Spleen (tissue), 11 donors: ENCODE measurements at regions not wholly inside any gene's neighbourhood (a gene's known extent, or its start where the extent isn't known, plus 50 kb on each side); places are given as distances from the start of the nearest gene placed in this dataset.
"Not testable (repeated sequence)": the region's sequence is repeated elsewhere in the genome, so short reads cannot be mapped to it uniquely, and the experiment has no call there.

Experiments used
- DNase-seq: peaks from one replicate; pipeline ENCODE4 v3.0.0-alpha.2; 2020
- H3K27ac ChIP-seq, 8 donors: fragments of 200-600 bp; sonication (generic) in 7 of 8; 1 replicate in 4 of 8; 2 replicates in 4 of 8; pipeline versions ENCODE4 v1.5.0 to v1.8.0; 2016 to 2021; ENCODE audit warnings: inconsistent platforms in 4 of 8, mild to moderate bottlenecking in 4 of 8, moderate library complexity in 1 of 8
- H3K27me3 ChIP-seq, 7 donors: fragments of 200-600 bp; sonication (generic) in 6 of 7; replicated peaks in 1 of 7; 1 replicate in 4 of 7; 2 replicates in 3 of 7; pipeline versions ENCODE4 v1.5.0 to v1.8.0; 2016 to 2021; ENCODE audit warnings: inconsistent platforms in 3 of 7, mild to moderate bottlenecking in 1 of 7
- H3K36me3 ChIP-seq, 6 donors: fragments of 200-600 bp; sonication (generic) in 5 of 6; 1 replicate in 4 of 6; 2 replicates in 2 of 6; pipeline versions ENCODE4 v1.5.0 to v1.8.0; 2016 to 2021; ENCODE audit warnings: inconsistent platforms in 2 of 6
- H3K4me1 ChIP-seq, 6 donors: fragments of 200-600 bp; sonication (generic) in 5 of 6; 1 replicate in 3 of 6; 2 replicates in 3 of 6; pipeline versions ENCODE4 v1.5.0 to v1.8.0; 2016 to 2021; ENCODE audit warnings: inconsistent platforms in 3 of 6
- H3K4me3 ChIP-seq, 8 donors: fragments of 200-600 bp; sonication (generic) in 7 of 8; 1 replicate in 4 of 8; 2 replicates in 4 of 8; pipeline versions ENCODE4 v1.5.0 to v1.8.0; 2016 to 2021; ENCODE audit warnings: inconsistent platforms in 4 of 8, mild to moderate bottlenecking in 4 of 8, moderate library complexity in 2 of 8
- H3K9me3 ChIP-seq, 8 donors: fragments of 200-600 bp; sonication (generic) in 7 of 8; 1 replicate in 4 of 8; 2 replicates in 4 of 8; pipeline versions ENCODE4 v1.5.0 to v1.8.0; 2016 to 2021; ENCODE audit warnings: inconsistent platforms in 4 of 8
- POLR2A ChIP-seq, 3 donors: fragments of 450-650 bp; IDR thresholded peaks; one replicate each; pipeline ENCODE4 v1.5.1; 2017; ENCODE audit warnings: antibody characterized with exemption in 3 of 3, mild to moderate bottlenecking in 1 of 3
- POLR2AphosphoS5 ChIP-seq, 3 donors: sonication (generic); formaldehyde crosslinking; IDR thresholded peaks; one replicate each; pipeline ENCODE4 v1.5.1; 2017; ENCODE audit warnings: antibody characterized with exemption in 3 of 3
- WGBS, 5 donors: extraction: QIAGEN DNeasy Blood & Tissue Kit in 3 of 5; methylation state at CpG; one replicate each; pipeline versions ENCODE4 v1.1.5 to v1.1.7; 2013 to 2018; 5-methylcytosine and 5-hydroxymethylcytosine counted together
- intact Hi-C: fragments of 100-400 bp; cut with DNase I; formaldehyde crosslinking; loops from one replicate; pipeline ENCODE4 v1.15.0; 2023; ENCODE audit warnings: low total_unique reads
- TF ChIP-seq, protein P1 (sequence below), 11 experiments: fragments of 200-600 bp in 7 of 11; fragments of 450-650 bp in 4 of 11; sonication (generic) in 4 of 11; IDR thresholded peaks in 8 of 11; conservative IDR thresholded peaks in 3 of 11; 1 replicate in 7 of 11; 2 replicates in 4 of 11; pipeline versions ENCODE4 v1.4.0 to v1.8.0; 2016 to 2021; ENCODE audit warnings: antibody characterized with exemption in 11 of 11, inconsistent platforms in 4 of 11, mild to moderate bottlenecking in 1 of 11
- donor health status: healthy with polysubstance abuse.
- donor health status: DM: no; HTN: no; CAD: no; lungs with moderate emphysema.
- donor health status: DM: no; HTN: no; CAD: no.
- donor health status: Bipolar disorder and iron deficiency.
- donor health status: healthy.
- donor health status: DM: no; HTN: no; CAD: no.
- donor health status: DM: yes; HTN: yes; CAD: no.

DNA sequence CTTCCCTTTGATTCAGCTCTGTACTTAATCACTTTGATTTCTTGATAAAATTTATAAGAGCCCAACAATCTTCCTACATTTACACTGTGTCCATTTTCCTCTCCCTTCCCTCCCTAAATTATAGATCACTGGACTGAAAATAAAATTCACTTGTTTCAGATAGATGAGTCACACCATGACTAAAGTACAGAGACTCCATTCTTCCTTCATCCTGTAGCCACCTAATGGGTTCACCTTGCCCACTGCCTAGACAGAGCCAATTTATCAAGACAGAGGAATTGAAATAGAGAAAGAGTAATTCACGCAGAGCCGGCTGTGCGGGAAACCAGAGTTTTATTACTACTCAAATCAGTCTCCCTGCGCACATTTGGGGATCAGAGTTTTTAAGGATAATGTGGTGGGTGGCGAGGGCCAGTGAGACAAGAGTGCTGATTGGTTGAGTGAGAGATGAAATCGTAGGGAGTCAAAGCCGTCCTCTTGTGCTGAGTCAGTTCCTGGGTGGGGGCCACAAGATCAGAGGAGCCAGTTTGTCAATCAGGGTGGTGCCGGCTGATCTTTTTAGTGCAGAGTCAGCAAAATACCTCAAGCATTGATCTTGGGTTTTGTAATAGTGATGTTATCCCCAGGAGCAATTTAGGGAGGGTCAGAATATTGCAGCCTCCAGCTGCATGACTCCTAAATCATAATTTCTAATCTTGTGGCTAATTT, 71.3 kb upstream of the MED14 start:
- TF ChIP-seq POLR2A (IDR thresholded peaks at IDR 0.05) (no peak), POLR2AphosphoS5 (IDR thresholded peaks at IDR 0.05) (no peak)
- TF ChIP-seq, protein P1, sequence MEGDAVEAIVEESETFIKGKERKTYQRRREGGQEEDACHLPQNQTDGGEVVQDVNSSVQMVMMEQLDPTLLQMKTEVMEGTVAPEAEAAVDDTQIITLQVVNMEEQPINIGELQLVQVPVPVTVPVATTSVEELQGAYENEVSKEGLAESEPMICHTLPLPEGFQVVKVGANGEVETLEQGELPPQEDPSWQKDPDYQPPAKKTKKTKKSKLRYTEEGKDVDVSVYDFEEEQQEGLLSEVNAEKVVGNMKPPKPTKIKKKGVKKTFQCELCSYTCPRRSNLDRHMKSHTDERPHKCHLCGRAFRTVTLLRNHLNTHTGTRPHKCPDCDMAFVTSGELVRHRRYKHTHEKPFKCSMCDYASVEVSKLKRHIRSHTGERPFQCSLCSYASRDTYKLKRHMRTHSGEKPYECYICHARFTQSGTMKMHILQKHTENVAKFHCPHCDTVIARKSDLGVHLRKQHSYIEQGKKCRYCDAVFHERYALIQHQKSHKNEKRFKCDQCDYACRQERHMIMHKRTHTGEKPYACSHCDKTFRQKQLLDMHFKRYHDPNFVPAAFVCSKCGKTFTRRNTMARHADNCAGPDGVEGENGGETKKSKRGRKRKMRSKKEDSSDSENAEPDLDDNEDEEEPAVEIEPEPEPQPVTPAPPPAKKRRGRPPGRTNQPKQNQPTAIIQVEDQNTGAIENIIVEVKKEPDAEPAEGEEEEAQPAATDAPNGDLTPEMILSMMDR (IDR thresholded peaks at IDR 0.05 in 8 of 11, conservative IDR thresholded peaks at IDR 0.05 in 3 of 11): no peak
- Histone ChIP-seq H3K27me3 (no peaks in the 10 kb centered on the region), H3K27ac (peak overlapping the region in 2 of 8 donors; percentile 25 to 30), H3K36me3 (no peaks in the 10 kb centered on the region), H3K4me3 (no peak overlapping the region), H3K9me3 (no peaks in the 10 kb centered on the region), H3K4me1 (no peaks in the 10 kb centered on the region)
- 70 to 88% (median 84%) methylated on average over 8 of the region's 8 CpGs for WGBS, 5 donors
- DNase-seq: no peak
- intact Hi-C loops: no loop called here

DNA sequence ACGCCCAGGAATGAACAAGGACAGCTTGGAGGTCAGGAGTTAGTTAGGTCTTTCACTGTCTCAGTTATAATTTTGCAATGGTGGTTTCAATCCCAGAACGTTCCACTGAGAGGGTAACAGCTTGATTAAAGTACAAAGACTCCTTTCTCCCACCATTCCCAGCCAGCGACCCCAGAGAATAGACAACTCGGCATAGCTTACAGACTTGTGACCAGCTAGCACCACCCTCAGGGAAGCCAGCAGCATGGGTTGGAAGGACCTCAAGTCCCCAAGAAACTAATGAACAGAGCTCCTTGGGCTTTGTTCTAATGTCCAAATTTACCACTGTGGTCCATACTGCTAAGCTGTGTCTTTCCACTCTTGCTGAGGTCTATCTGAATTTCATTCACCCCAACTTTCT, 72.0 kb upstream of the MED14 start:
- no peaks in the 10 kb centered on the region for H3K36me3 ChIP-seq
- TF ChIP-seq POLR2AphosphoS5 (IDR thresholded peaks at IDR 0.05): no peak
- TF ChIP-seq POLR2A (IDR thresholded peaks at IDR 0.05): no peak
- TF ChIP-seq, protein P1 (IDR thresholded peaks at IDR 0.05 in 8 of 11, conservative IDR thresholded peaks at IDR 0.05 in 3 of 11): no peak
- intact Hi-C loops: no loop called here
- H3K27ac ChIP-seq: no peak overlapping the region
- H3K9me3 ChIP-seq: no peaks in the 10 kb centered on the region
- DNase-seq: no peak
- H3K4me3 ChIP-seq: no peak overlapping the region
- WGBS, 5 donors: 51 to 80% (median 70%) methylated on average over 3 to 4 of the region's 4 CpGs
- no peaks in the 10 kb centered on the region for H3K4me1 ChIP-seq
- H3K27me3 ChIP-seq: no peaks in the 10 kb centered on the region

DNA sequence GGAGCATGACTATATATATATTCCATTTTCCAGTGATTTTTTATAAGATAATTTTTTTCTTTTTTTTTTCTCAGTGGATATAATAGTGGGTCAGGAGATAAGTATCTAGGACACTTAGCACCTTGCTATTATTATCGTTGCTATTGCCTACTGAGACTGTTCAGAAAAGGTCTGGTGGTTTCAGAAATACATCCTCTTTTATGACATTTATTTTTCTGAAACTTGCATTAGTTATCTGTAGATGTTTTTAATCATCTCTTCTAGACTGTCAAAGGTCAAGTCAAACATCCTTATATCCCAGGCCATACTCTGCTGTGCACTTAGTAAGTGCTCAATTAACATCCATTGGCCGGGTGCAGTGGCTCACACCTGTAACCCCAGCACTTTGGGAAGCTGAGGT, 72.9 kb upstream of the MED14 start:
- 79 to 96% (median 85%) methylated on average over 2 of the region's 2 CpGs for WGBS, 5 donors
- no peak overlapping the region for H3K4me3 ChIP-seq
- intact Hi-C loops: no loop called here
- DNase-seq: no peak
- TF ChIP-seq, protein P1 (IDR thresholded peaks at IDR 0.05 in 8 of 11, conservative IDR thresholded peaks at IDR 0.05 in 3 of 11): no peak
- TF ChIP-seq POLR2A (IDR thresholded peaks at IDR 0.05): no peak
- TF ChIP-seq POLR2AphosphoS5 (IDR thresholded peaks at IDR 0.05): no peak
- H3K4me1 ChIP-seq: no peaks in the 10 kb centered on the region
- no peaks in the 10 kb centered on the region for H3K36me3 ChIP-seq
- H3K27ac ChIP-seq: no peak overlapping the region
- H3K27me3 ChIP-seq: peaks cover 0 to under 1% (median 0%) of the 10 kb centered on the region in 7 donors
- H3K9me3 ChIP-seq: no peaks in the 10 kb centered on the region

DNA sequence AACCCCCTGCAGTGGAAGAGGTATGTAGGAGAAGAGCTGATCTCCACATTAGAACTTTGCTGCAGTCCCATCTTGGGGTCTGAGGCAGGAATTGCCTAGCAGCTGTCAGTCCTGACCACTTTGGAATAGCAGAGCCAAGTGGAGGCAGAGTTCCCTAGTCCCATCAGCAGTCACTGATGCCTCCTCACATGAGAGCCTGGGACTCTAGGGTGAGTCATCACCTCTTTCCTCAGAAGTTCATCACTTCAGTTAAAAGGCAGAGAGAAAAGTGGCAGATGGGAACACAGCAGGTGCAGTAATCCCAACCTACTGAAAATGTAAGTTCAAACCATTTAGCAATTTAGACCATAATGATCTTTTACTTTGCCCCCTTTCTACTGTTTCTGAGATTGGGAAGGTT, 73.9 kb upstream of the MED14 start:
- H3K27ac ChIP-seq: no peak overlapping the region
- H3K9me3 ChIP-seq: peaks cover 0 to 3% (median 0%) of the 10 kb centered on the region in 8 donors
- H3K36me3 ChIP-seq: no peaks in the 10 kb centered on the region
- intact Hi-C loops: no loop called here
- TF ChIP-seq, protein P1 (IDR thresholded peaks at IDR 0.05 in 8 of 11, conservative IDR thresholded peaks at IDR 0.05 in 3 of 11): no peak
- TF ChIP-seq POLR2A (IDR thresholded peaks at IDR 0.05) (no peak), POLR2AphosphoS5 (IDR thresholded peaks at IDR 0.05) (no peak)
- no peaks in the 10 kb centered on the region for H3K4me1 ChIP-seq
- no peak overlapping the region for H3K4me3 ChIP-seq
- H3K27me3 ChIP-seq: peaks cover 0 to 5% (median 0%) of the 10 kb centered on the region in 7 donors
- no peak for DNase-seq

DNA sequence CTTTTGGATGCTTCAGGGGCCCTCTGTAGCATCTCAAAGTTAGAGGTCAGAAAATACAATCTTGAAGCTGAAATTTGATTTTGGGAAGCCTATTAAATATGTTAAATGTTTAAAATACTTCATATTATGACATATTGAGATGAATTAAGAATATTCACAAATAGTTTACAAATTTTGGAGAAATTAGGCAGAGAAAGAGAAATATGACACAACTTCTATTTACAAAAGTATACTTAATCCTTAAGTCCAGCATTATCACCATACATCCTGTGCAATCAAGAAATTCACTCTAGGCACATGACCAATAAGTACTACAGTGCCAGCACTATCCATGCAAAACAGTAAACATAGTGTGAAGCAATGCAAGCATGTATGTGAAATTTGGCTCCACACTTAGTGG, 79.7 kb upstream of the MED14 start:
- H3K27me3 ChIP-seq, H3K36me3 ChIP-seq, H3K4me3 ChIP-seq, intact Hi-C loops, DNase-seq, H3K4me1 ChIP-seq, H3K27ac ChIP-seq: not testable (repeated sequence)
- H3K9me3 ChIP-seq: peaks cover 0 to 26% (median 4%) of the 10 kb centered on the region in 8 donors
